ENCODE measurements at regions not wholly inside any gene's neighbourhood (a gene's known extent, or its start where the extent isn't known, plus 50 kb on each side); places are given as distances from the start of the nearest gene placed in this dataset.
"Not testable (repeated sequence)": the region's sequence is repeated elsewhere in the genome, so short reads cannot be mapped to it uniquely, and the experiment has no call there.

GRCh38 chr5:158450751-158451171 is 591.8 kb upstream of the CLINT1 start:
- no peak for DNase-seq (ENCODE audit: low spot score)
- H3K27me3 ChIP-seq = no peaks in the 10 kb centered on the region
- H3K27ac ChIP-seq = no peak overlapping the region
- H3K36me3 ChIP-seq = no peaks in the 10 kb centered on the region
- TF ChIP-seq CTCF (IDR thresholded peaks at IDR 0.05) = no peak
- no peak overlapping the region for H3K4me3 ChIP-seq
- H3K9me3 ChIP-seq = no peaks in the 10 kb centered on the region
- no peaks in the 10 kb centered on the region for H3K4me1 ChIP-seq

- DNase-seq (ENCODE audit: low spot score); H3K27ac ChIP-seq; H3K9me3 ChIP-seq; H3K36me3 ChIP-seq; H3K4me3 ChIP-seq; H3K27me3 ChIP-seq; H3K4me1 ChIP-seq: not testable (repeated sequence)
Measured at GRCh38 chr5:158446761-158447160, 587.8 kb upstream of the CLINT1 start.

GRCh38 chr5:158439204-158439603 is 580.3 kb upstream of the CLINT1 start:
- H3K27me3 ChIP-seq; H3K4me3 ChIP-seq; H3K27ac ChIP-seq; H3K36me3 ChIP-seq; DNase-seq (ENCODE audit: low spot score); H3K9me3 ChIP-seq; H3K4me1 ChIP-seq: not testable (repeated sequence)

GRCh38 chr5:158436271-158437065 is 577.5 kb upstream of the CLINT1 start:
- DNase-seq (ENCODE audit: low spot score) = no peak
- Histone ChIP-seq H3K36me3 (no peaks in the 10 kb centered on the region), H3K4me1 (no peaks in the 10 kb centered on the region), H3K27me3 (no peaks in the 10 kb centered on the region), H3K4me3 (no peak overlapping the region), H3K27ac (no peak overlapping the region), H3K9me3 (no peaks in the 10 kb centered on the region)
- TF ChIP-seq CTCF (IDR thresholded peaks at IDR 0.05) = no peak

- no peaks in the 10 kb centered on the region for H3K27me3 ChIP-seq
- H3K36me3 ChIP-seq = no peaks in the 10 kb centered on the region
- no peak for DNase-seq (ENCODE audit: low spot score)
- TF ChIP-seq CTCF (IDR thresholded peaks at IDR 0.05) = no peak
- H3K4me1 ChIP-seq = peaks cover 0 to 5% of the 10 kb centered on the region in 2 donors
- H3K9me3 ChIP-seq = no peaks in the 10 kb centered on the region
- H3K27ac ChIP-seq = no peak overlapping the region
- H3K4me3 ChIP-seq = no peak overlapping the region
Measured at GRCh38 chr5:158435161-158435616, 576.2 kb upstream of the CLINT1 start.

- Histone ChIP-seq H3K27me3 (no peaks in the 10 kb centered on the region), H3K9me3 (peaks cover 0 to 4% of the 10 kb centered on the region in 2 donors), H3K4me3 (no peak overlapping the region), H3K4me1 (peaks cover 0 to 5% of the 10 kb centered on the region in 2 donors), H3K36me3 (no peaks in the 10 kb centered on the region), H3K27ac (no peak overlapping the region)
- DNase-seq (ENCODE audit: low spot score) = no peak
- no peak for TF ChIP-seq CTCF (IDR thresholded peaks at IDR 0.05)
Measured at GRCh38 chr5:158434749-158435148, 575.8 kb upstream of the CLINT1 start.

- no peak for DNase-seq (ENCODE audit: low spot score)
- Histone ChIP-seq H3K9me3 (peaks cover 0 to 6% of the 10 kb centered on the region in 2 donors), H3K27ac (no peak overlapping the region), H3K27me3 (no peaks in the 10 kb centered on the region), H3K36me3 (no peaks in the 10 kb centered on the region), H3K4me3 (no peak overlapping the region), H3K4me1 (peaks cover 0 to 5% of the 10 kb centered on the region in 2 donors)
- TF ChIP-seq CTCF (IDR thresholded peaks at IDR 0.05) = no peak
Measured at GRCh38 chr5:158433634-158434033, 574.7 kb upstream of the CLINT1 start.
